GM23338 (cell line): ENCODE measurements at regions not wholly inside any gene's neighbourhood (a gene's known extent, or its start where the extent isn't known, plus 50 kb on each side); places are given as distances from the start of the nearest gene placed in this dataset.

Source experiments
- ATAC-seq: fragments of 200-7000 bp; cut with Tn5 transposase; 3 replicates; pipeline ENCODE4 v1.9.1; 2020
- DNase-seq: peaks from one replicate; pipeline ENCODE4 v3.0.0-alpha.2; 2015; ENCODE audit warnings: low spot score
- H2AFZ ChIP-seq: fragments of 200-600 bp; sonication (generic); 2 replicates; pipeline ENCODE4 v1.8.0; 2016; ENCODE audit warnings: antibody characterized with exemption, mild to moderate bottlenecking, moderate library complexity
- H3F3A ChIP-seq: fragments of 200-600 bp; sonication (generic); replicated peaks from 2 replicates; pipeline ENCODE4 v1.8.0; 2017; ENCODE audit warnings: antibody characterized with exemption, mixed run types, low read depth
- H3K27ac ChIP-seq: fragments of 200-600 bp; sonication (generic); 2 replicates; pipeline ENCODE4 v1.6.1; 2016; ENCODE audit warnings: low read depth
- H3K27me3 ChIP-seq: fragments of 200-600 bp; sonication (generic); 2 replicates; pipeline ENCODE4 v1.8.0; 2016; ENCODE audit warnings: mild to moderate bottlenecking, mixed run types, moderate library complexity; ENCODE audit not compliant: insufficient read depth
- H3K36me3 ChIP-seq: fragments of 200-600 bp; sonication (generic); 2 replicates; pipeline ENCODE4 v1.8.0; 2016; ENCODE audit warnings: mild to moderate bottlenecking; ENCODE audit not compliant: insufficient read depth
- H3K4me1 ChIP-seq: fragments of 200-600 bp; sonication (generic); 2 replicates; pipeline ENCODE4 v1.8.0; 2016; ENCODE audit warnings: mild to moderate bottlenecking, moderate library complexity; ENCODE audit not compliant: insufficient read depth
- H3K4me2 ChIP-seq: fragments of 200-600 bp; sonication (generic); 2 replicates; pipeline ENCODE4 v1.7.1; 2017; ENCODE audit warnings: mixed run types
- H3K4me3 ChIP-seq: fragments of 200-600 bp; sonication (generic); 2 replicates; pipeline ENCODE4 v1.6.1; 2016; ENCODE audit warnings: mixed run types
- H3K79me2 ChIP-seq: fragments of 200-600 bp; sonication (generic); replicated peaks from 2 replicates; pipeline ENCODE4 v1.8.0; 2017; ENCODE audit warnings: mild to moderate bottlenecking; ENCODE audit not compliant: insufficient read depth
- H3K9me2 ChIP-seq: fragments of 200-600 bp; sonication (generic); 2 replicates; pipeline ENCODE4 v1.8.0; 2017; ENCODE audit not compliant: insufficient read depth
- H4K20me1 ChIP-seq: fragments of 200-600 bp; sonication (generic); replicated peaks from 2 replicates; pipeline ENCODE4 v1.8.0; 2017; ENCODE audit warnings: mild to moderate bottlenecking; ENCODE audit not compliant: insufficient read depth
- H3K27ac Mint-ChIP-seq: 2 replicates; pipeline ENCODE4 v1.8.0; 2020; ENCODE audit warnings: inconsistent platforms, mild to moderate bottlenecking, moderate library complexity, mixed read lengths
- H3K27me3 Mint-ChIP-seq: 3 replicates; pipeline ENCODE4 v1.8.0; 2022; ENCODE audit warnings: low read depth, mild to moderate bottlenecking, moderate library complexity, mixed read lengths, inconsistent platforms; ENCODE audit not compliant: insufficient read depth, poor library complexity
- H3K36me3 Mint-ChIP-seq: 3 replicates; pipeline ENCODE4 v1.8.0; 2021; ENCODE audit warnings: low read depth, mild to moderate bottlenecking, inconsistent platforms, moderate library complexity, mixed read lengths
- H3K4me1 Mint-ChIP-seq: 3 replicates; pipeline ENCODE4 v1.8.0; 2020; ENCODE audit warnings: mild to moderate bottlenecking, inconsistent platforms, mixed read lengths
- H3K4me3 Mint-ChIP-seq: 3 replicates; pipeline ENCODE4 v1.8.0; 2021; ENCODE audit warnings: moderate library complexity, mild to moderate bottlenecking, inconsistent platforms, mixed read lengths
- H3K9me3 Mint-ChIP-seq: 3 replicates; pipeline ENCODE4 v1.8.0; 2020; ENCODE audit warnings: moderate library complexity, mild to moderate bottlenecking, inconsistent platforms, mixed read lengths
- CREB1 ChIP-seq: fragments of 250-450 bp; sonication (Bioruptor Pico); IDR thresholded peaks from 2 replicates; pipeline ENCODE4 v1.5.0; 2020; ENCODE audit warnings: low read depth, mild to moderate bottlenecking, moderate library complexity
- CTCF ChIP-seq, 2 experiments: fragments of 200-600 bp in 1 of 2; sonication (generic) in 1 of 2; conservative IDR thresholded peaks; 2 replicates each; pipeline versions ENCODE4 v1.5.1 to v1.6.1; 2016 to 2017; ENCODE audit warnings: antibody characterized with exemption in 2 of 2, low read depth in 2 of 2, mild to moderate bottlenecking in 2 of 2, moderate library complexity in 1 of 2
- ETS1 ChIP-seq: IDR thresholded peaks from 2 replicates; pipeline ENCODE4 v1.6.1; 2016; ENCODE audit warnings: antibody characterized with exemption
- JUNB ChIP-seq: IDR thresholded peaks from one replicate; pipeline ENCODE4 v1.6.1; 2016; ENCODE audit warnings: antibody characterized with exemption; ENCODE audit not compliant: unreplicated experiment
- POLR2AphosphoS5 ChIP-seq: IDR thresholded peaks from 2 replicates; pipeline ENCODE4 v1.6.1; 2016; ENCODE audit warnings: antibody characterized with exemption, low read depth
- REST ChIP-seq: IDR thresholded peaks from one replicate; pipeline ENCODE4 v1.6.1; 2018; ENCODE audit warnings: antibody characterized with exemption; ENCODE audit not compliant: unreplicated experiment
- STAT1 ChIP-seq: IDR thresholded peaks from one replicate; pipeline ENCODE4 v1.6.1; 2016; ENCODE audit warnings: antibody characterized with exemption; ENCODE audit not compliant: unreplicated experiment
- ZNF114 ChIP-seq: fragments of 250-450 bp; sonication (Bioruptor Pico); IDR thresholded peaks from 2 replicates; pipeline ENCODE4 v1.5.0; 2020; ENCODE audit warnings: mild to moderate bottlenecking, moderate library complexity
- ZNF331 ChIP-seq: fragments of 250-450 bp; sonication (Bioruptor Pico); IDR thresholded peaks from 2 replicates; pipeline ENCODE4 v1.5.0; 2020; ENCODE audit warnings: low read depth, mild to moderate bottlenecking, moderate library complexity

- TF ChIP-seq ZNF114 (CRISPR knock-in tag): no peak
- TF ChIP-seq POLR2AphosphoS5: no peak
- TF ChIP-seq CREB1: no peak
These were observed 260.8 kb upstream of the NAV3 start (continued) for GRCh38 chr12:77569876-77570275.

GRCh38 chr12:77560714-77561113 lies 270.0 kb upstream of the NAV3 start:
- Histone ChIP-seq H3K27me3 (no peaks in the 10 kb centered on the region), H3K36me3 (no peaks in the 10 kb centered on the region), H3K9me2 (no peaks in the 10 kb centered on the region), H3K4me2 (no peak overlapping the region), H3K79me2 (no peaks in the 10 kb centered on the region), H3K27ac (no peak overlapping the region), H4K20me1 (no peaks in the 10 kb centered on the region), H2AFZ (no peak overlapping the region), H3K4me1 (no peaks in the 10 kb centered on the region), H3F3A (no peaks in the 10 kb centered on the region), H3K4me3 (no peak overlapping the region)
- no peaks in the 10 kb centered on the region for H3K36me3 Mint-ChIP-seq
- H3K27me3 Mint-ChIP-seq: no peaks in the 10 kb centered on the region
- no peak overlapping the region for H3K4me3 Mint-ChIP-seq
- H3K27ac Mint-ChIP-seq: no peak overlapping the region
- H3K9me3 Mint-ChIP-seq: no peaks in the 10 kb centered on the region
- ATAC-seq (peak; percentile 79), DNase-seq (peak; percentile 17)
- TF ChIP-seq REST (no peak), STAT1 (no peak), CTCF (conservative IDR thresholded peaks at IDR 0.05; ENCODE audit: low read depth in 2 of 2) (peak in 1 of 2 experiments; percentile 14; a peak in 1 of 4 replicates), ZNF114 (CRISPR knock-in tag) (no peak)
- H3K4me1 Mint-ChIP-seq: no peaks in the 10 kb centered on the region

GRCh38 chr12:77559400-77560074 lies 271.2 kb upstream of the NAV3 start:
- Histone ChIP-seq H3K4me1 (no peaks in the 10 kb centered on the region), H3K9me2 (no peaks in the 10 kb centered on the region), H3K27me3 (no peaks in the 10 kb centered on the region), H3K79me2 (no peaks in the 10 kb centered on the region), H3K4me3 (no peak overlapping the region), H3F3A (no peaks in the 10 kb centered on the region), H3K36me3 (no peaks in the 10 kb centered on the region), H4K20me1 (no peaks in the 10 kb centered on the region), H3K27ac (no peak overlapping the region), H3K4me2 (no peak overlapping the region), H2AFZ (no peak overlapping the region)
- TF ChIP-seq REST: no peak
- no peak for TF ChIP-seq ZNF331 (CRISPR knock-in tag)
- no peak for TF ChIP-seq ETS1
- TF ChIP-seq JUNB: no peak
- TF ChIP-seq CREB1: no peak
- TF ChIP-seq CTCF (conservative IDR thresholded peaks at IDR 0.05; ENCODE audit: low read depth in 2 of 2): no peak
- no peak for TF ChIP-seq ZNF114 (CRISPR knock-in tag)
- H3K36me3 Mint-ChIP-seq: no peaks in the 10 kb centered on the region
- H3K4me1 Mint-ChIP-seq: no peaks in the 10 kb centered on the region
- no peaks in the 10 kb centered on the region for H3K27me3 Mint-ChIP-seq
- no peaks in the 10 kb centered on the region for H3K9me3 Mint-ChIP-seq
- ATAC-seq: no peak
- H3K27ac Mint-ChIP-seq: no peak overlapping the region
- no peak for DNase-seq
- H3K4me3 Mint-ChIP-seq: no peak overlapping the region
